Hematopoietic multipotent progenitor cell treated with erythropoietin and hydrocortisone succinate and interleukin-3 and kit ligand, for 15 days (in vitro differentiated cells): ENCODE measurements at regions not wholly inside any gene's neighbourhood (a gene's known extent, or its start where the extent isn't known, plus 50 kb on each side); places are given as distances from the start of the nearest gene placed in this dataset.

ENCODE experiments used
- DNase-seq: peaks from one replicate; pipeline ENCODE4 v3.0.0-alpha.2; 2015; ENCODE audit warnings: low spot score

DNA sequence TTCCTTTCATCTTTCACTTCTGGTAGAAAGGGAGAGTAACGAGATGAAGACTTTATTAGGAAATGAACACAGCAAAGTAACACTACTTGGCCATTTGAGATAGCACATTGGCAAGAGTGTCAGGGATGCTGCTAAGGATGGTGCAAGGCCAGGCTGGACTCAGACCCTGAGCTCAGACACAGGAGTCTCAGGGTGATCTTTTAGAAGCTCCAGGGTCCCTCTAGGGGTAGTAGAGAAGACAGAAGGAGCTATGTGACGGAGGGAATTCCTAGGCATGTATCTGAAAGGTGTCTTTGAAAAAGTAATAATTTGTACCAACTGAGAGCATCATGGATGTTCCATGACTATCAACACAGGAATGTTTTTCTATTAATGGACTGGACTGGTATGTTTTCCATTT, 436.5 kb downstream of the DHX35 start:
- no peak for DNase-seq

DNA sequence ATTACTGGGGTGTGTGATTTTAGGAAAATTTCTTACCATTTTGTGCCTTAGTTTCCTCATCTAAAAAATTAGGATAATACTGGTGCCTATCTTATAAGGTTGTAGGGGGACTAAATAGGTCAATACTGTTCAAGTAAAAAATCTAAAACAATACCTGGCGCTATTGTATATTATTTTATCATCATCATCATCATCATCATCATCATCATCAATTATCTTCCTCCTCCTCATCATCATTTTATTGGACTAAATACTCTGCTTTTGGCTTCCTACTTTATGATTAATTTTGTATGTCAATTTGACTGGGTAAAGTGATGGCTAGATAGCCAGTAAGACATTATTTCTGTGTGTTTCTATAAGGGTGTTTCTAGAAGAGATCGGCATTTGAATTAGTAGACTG, 435.5 kb downstream of the DHX35 start:
- DNase-seq, result no peak

DNA sequence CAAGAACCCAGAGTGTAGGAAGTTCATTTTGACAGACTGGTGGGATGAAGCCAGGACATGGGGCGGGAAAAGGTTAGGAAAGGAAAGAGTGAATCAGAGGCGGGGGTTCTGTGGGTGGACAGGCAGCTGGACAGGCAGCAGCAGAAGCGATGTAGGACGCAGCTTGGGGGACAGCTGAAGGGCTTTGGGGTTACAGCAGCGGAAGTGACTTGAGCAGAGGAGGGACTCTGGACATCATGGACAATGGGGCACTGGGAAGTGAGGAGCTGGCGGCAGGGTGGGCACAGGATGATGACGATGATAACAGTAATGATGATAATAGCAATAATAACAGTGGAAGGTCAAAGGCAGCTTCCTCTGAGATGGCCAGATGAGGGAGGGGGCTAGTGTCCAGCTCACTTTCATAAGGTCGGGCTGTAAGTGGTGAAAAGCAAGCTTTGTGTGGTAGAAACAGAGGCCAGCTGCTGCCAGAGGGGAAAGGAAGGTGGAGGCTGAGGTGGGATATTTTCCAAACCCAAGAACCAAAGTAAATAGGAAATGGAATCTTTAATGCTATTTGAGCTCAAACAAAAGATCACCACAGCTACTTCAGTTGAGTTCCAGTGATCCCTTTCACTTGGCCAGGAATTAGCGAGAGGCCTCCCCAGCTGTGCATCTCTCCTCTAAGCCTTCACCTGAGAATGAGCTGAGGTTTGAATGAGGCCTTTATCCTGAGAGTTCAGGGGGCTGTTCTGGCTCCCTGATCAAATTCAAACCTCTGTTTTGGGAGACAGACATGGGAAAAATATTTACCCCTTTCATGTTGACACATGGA, 433.5 kb downstream of the DHX35 start:
- no peak for DNase-seq

DNA sequence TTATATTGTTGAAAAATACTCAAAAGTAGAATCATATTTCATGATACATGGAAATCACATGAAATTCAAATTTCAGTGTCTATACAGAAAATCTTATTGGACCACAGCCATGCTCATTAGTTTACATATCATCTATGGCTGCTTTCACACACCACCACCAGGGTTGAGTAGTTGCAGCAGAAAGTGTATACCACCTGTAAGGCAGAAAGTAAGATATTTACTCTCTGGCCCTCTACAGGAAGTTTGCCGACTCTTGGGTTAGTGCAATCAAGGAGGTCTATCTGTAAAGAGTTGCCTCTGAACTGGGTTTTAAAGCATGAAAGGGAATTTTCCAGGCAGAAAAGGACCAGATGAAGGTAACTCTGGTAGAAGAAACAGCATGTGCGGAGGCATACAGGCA, 432.3 kb downstream of the DHX35 start:
- no peak for DNase-seq

DNA sequence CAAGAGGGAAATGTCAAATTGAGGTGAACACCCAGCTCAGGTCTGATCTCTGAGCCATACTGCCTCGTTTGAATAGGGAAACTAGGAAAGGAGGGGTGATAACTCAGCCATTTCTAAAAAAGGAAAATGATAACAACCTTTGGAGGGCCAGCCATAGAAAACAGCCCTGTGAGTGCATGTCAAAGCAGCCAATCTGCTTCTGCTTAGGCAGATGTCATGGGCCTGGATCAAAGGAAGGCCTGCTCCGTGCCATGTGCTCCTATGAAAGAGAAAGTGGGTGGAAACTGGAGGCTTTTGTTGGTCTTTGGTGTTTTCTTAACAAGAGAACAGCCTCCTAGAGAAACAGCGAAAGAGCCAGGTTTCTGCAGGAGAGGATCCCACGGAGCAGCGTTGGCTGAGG, 428.0 kb downstream of the DHX35 start:
- no peak for DNase-seq

DNA sequence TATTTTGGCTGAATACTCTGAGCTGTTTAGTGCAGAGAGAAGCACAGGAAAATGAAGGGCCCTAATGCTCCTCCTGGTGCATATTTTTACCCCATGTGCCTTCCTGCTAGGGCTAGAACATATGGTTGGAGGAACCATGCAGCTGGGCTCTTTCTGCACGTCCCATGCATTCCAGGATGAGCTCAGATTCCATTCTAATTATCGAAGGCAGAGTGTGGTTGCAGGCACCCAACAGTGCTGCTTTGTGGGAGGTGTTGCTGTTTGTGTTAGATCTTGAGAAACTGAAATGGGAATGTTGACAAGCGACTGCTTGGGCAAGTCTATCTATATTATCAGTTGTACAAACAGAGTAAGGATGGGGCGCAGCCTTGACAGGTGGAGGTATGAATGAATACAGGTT, 419.5 kb downstream of the DHX35 start:
- DNase-seq, result no peak

DNA sequence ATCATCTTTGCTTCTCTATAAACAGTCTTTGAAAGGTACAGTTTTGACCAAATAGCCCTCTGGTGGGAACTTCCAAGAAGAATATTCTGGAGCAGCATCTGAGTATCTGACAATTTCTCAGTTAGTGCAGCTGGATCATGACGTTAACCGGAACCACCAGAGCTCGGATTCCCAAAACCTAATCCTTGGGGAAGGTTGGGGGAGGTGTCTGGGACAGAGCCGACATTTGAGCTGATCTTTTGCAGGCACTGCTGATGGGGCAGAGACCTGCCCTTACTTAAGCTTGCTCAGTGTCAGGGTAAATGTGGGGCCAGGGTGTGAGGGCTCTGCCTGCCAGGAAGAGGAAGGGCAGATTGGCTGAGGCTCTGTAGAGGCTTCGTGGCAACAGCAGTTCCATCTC, 416.6 kb downstream of the DHX35 start:
- no peak for DNase-seq

DNA sequence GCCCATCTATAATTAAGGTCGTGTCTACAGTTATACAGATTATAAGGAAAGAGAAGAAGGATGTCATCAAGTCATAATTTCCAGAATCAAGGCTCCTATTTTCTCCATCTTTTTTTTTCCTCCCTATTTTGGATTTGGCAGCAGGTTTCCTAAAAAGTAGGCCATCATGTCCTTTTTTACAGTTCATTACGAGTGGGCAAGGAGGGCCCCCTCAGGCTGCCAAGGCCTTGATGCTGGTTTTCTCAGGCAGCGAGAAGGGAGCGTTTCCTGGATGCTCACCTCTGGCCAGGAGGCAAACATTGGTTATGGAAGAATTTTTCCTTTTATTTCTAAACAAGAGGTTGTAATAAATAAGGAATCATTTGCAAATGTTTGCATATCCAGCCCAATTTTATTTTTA, 414.6 kb downstream of the DHX35 start:
- no peak for DNase-seq

DNA sequence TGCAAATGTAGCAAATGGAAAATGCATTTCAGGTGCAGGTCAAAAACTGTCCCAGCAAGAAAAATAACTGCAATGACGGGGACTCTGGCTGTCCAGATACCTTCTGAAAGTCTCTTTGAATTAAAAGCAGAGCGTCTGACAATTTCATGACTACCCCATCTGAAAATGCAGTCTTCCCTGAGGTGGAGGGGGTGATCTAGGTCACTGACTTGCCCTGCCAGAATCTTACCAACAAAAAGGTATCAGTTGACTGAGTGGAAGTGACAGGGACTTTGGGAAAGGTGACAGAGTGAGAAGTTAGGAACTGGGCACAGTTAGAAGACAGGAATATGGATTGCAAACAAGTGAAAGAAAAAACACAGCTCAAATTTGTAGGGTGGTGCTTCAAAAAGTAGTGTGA, 402.2 kb downstream of the DHX35 start:
- DNase-seq, result no peak

DNA sequence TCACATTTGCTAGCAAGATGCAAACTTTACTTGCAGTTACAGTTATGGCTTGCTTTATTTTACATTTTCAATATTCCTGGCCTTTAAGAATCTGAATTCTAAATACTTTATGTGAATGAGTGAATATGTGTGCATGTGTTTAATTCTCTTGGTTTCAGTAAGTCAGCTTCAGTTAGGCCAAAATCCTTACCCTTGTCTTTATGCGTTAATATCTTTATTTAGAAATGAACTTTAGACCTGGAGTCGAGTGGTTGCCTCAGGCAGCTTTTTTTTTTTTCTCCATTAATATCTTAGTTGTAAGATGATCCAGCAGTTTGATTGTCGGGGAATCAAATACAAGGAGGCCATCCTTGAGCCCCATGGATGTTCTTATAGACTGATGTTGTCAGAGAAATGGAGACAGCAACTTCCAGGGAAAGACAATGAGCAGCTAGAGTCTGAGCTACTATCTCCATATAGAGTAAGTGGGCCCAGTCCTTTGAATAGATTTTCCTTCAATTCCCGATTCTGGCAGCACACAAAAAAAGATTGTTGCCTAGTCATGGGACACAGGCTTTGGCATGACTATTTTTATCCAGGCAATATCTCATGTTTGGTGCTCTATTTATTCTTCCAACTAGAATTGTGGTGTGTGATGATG, 398.0 kb downstream of the DHX35 start:
- no peak for DNase-seq

DNA sequence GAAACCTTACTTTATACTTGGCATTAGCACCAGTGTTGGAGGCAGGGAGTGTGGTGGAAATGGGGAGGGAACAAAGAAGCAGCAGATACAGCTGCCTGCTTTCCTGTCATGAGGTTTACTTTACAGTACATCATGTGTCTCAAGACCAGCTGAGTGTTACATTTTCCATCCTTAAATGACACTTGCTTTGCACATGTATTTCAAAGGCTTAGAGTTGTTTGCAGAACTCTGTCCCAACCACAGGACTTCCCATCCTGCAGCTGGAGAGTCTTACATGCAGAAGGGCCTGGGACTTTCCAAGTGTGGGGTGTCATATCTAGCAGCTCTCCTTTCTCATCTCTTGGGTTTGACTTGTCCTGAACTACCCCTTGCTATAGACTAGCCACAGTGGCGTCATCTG, 395.9 kb downstream of the DHX35 start:
- DNase-seq, result no peak

DNA sequence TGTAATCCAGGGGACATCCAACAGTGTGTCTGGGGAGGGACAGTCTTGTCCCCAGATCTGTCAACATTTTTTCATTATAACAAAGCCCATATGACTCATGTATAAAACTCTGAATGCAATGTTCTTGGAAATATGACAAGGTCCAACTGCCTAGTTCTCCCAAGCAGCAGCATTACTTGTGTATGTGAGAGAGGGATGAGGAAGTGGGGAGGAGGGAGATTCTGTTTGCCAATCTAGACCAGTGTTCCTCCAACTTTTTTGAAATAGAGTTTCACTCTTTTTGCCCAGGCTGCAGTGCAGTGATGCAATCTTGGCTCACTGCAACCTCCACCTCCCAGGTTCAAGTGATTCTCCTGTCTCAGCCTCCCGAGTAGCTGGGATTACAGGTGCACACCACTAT, 394.8 kb downstream of the DHX35 start:
- DNase-seq, result no peak

DNA sequence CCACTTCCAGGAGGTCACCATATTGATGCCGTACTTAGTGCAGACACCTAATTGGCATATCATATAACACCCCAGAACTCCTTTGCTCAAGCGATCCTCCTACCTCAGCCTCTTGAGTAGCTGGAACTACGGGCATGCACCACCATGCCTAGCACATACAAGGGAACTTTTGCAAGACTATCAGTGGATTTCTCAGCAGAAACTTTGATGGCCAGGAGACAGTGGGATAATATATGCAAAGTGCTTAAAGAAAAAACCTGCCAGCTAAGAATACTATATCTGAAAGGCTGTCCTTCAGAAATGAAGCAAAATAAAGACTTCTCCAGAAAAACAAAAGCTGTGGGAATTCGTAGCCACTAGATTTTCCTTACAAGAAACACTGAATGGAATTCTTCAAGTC, 387.1 kb downstream of the DHX35 start:
- no peak for DNase-seq

DNA sequence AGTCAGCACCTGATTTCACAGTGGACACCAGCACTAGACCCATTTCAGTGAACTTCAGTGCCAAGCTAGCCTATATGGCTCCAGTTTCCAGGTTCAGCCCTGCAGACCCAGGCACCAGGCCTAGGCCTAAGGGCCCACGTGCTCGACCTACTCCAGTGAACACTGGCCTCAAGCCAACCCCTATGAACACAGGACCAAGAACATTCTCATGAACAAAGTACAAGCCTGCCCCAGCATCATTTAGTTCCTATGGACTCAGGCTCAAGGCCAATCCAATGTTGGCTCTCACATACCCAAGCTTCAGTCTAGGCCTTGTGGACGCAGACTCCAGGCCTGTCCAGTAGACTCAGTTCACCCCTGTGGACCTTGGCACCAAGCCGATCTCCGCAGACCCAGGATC, 385.5 kb downstream of the DHX35 start:
- no peak for DNase-seq

DNA sequence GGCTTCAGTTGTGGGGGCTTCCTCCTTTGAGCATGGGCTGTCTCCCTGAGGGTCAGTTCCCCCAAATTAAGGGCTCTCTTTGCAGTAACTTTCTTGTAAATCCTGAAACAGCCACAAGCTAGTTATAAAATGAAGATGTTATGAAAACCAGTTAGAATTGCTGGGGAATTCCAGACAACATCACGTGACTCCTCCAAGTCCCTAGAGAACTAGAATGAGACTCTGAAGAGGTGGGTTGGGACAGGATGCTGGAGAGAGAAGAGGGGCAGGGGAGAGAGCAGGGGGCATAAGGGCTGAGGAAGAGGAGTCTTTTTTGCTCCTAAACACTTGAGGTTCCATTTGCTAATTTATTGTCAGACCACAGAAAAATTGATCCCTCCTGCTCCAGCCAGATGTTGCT, 380.3 kb downstream of the DHX35 start:
- no peak for DNase-seq

DNA sequence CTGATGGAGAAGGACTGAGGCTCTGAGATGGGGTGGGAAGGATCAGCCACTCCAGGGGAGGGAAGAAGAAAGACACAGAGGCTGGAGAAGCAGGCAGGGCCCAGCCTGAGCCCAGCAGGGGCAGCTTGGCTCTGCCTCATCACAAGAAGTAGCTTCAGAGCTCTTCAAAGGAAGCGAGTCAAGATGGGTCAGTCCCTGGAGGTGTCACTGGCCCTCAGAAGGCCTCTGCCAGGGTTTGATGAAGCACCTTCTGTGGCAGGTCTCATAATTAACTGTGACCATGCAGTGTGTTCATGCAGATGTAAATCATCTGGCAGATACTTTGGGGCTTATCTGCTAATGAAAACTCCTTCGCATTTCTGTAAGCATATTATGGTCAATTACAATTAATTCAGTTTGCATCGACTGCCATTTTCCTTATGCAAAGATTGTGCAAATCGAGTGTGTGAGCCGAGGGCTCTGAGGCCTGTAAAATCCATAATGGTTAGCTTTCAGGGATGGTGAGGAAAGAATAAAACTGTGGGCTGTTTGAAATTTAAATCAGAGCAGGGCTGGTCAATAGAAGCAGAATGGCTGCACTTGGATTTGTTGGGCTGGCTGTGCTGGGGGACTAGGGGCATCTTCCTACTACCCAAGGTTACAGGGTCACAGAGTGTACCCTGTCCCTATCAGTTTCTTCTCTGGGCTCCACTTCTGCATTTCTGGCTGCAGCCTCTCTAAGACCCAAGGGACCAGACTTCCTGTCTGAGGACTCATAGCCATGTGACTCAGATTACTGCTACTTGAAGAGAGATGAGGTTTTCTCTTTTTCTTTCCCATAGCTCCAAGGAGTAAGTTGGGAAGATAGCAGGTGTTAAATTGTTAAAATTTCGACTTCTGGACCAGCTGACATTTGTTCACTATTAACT, 376.6 kb downstream of the DHX35 start:
- no peak for DNase-seq

DNA sequence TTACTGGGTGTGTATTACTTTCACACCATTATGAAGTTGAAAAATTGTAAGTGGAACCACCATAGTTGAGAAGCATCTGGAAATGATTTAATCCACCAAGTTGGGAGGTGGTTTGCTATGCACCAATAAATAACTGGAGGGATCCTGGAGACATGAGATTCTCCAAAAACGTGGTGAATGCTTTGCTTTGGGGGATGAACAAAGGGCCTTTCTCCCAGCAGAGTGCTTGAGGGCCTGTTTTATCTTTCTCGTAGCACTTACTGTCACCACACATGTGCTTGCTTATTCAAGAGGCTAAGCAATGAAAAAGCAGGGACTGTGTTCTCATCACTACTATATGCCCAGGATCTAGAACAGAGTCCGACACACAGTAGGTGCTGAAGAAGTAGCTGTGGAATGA, 371.1 kb downstream of the DHX35 start:
- DNase-seq, result no peak

DNA sequence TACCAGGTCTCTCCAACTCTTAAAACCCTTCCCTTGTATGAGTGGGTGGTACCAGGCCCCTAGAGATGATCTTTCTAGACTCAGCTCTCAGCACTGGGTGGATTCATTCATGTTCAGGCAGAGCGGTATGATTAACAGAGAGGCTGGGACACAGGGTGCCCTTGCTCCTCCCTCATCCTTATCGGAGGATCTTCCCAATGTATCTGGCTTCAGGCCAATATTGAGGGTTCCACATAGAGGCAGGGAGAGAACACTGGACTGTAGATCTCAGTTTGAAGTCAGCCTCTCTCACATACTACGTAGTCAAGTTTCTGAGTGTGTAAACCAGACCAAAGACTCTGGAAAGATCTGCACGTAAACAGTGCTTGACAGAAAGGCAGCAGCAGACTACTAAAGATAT, 366.2 kb downstream of the DHX35 start:
- no peak for DNase-seq

DNA sequence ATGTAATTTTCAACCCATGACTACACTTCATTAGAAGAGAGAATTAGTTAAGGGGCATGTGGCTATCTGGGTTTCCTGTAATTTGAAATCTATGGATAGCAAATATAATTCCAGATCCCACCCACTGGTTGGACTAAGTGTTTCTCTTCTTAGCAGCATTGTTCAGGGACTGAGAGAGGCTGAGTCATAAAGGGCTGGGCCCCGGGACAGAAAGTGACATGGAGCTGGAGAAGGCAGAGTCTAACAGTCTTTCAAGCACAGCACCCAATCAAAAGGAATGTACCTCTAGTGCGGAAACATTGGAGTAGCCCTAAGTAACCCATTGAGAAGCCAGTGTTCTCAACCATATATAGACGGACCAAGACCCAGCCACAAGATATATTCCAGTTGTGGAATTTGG, 363.9 kb downstream of the DHX35 start:
- no peak for DNase-seq

DNA sequence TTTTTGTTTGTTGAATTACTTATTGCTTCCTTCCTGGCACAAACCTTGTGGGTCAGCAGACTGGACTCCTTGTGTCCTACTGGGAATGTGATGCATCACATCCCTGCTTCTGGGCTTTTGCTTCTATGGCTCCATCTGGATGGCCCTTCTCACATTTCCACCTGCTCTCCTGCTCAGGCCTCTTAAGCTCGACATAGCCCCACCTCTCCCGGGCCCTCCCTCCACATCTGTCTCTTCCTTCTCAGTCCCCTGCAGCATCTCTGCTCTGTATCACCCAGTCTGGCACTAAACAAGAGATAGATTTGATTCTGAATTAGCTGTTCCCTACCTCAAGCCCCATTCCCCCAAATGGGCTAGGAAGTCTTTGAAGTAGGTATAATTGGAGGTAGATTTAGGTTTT, 356.8 kb downstream of the DHX35 start:
- DNase-seq, result no peak

DNA sequence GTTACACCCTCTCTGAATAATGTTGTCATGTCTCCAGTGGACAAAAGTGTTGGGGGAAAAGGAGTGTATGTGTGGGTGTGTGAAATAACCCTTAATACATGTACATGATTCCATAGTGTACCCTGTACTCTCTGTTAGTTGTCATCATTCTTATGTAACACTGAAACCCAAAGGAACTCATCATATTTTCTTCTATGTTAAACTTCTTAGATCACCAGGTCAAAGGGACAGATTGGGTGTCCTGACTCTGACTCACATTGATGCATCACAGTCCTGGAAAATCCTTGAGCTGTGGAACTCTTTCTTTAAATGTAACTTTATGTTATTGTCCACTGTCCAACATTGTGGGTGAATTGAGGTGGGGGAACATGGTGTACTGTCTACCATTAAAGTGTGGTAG, 350.5 kb downstream of the DHX35 start:
- no peak for DNase-seq

DNA sequence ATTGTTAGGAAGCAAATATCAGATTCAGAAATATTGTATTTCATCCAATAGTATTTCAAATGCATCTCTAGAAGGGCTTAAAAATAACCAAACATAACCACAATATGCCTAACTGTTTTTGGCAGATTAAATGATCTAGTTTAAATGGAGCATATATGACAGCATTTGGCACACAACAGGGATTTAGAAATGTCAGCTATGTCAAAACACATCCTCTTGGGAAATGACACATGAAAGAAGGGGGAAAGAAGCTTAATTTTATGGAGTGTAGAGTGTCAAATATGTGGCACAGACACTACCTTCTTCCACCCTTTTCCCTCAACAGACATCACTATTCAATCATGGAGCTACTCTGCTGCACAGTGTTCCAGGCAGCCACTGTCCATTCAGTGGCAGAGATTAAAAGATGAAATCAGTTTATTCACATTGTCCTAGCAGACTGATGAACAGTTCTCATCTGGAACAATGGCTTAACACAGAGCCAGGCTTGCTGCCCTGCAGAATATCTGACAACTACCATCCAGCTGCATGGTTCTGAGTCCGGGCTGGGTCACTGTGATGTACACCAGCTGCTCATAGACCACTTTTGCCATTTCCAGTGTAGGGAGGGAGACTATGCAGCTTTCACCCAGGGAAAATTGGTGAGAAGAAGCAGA, 349.8 kb downstream of the DHX35 start:
- no peak for DNase-seq
